Lung (tissue), 11 donors: ENCODE measurements at regions not wholly inside any gene's neighbourhood (a gene's known extent, or its start where the extent isn't known, plus 50 kb on each side); places are given as distances from the start of the nearest gene placed in this dataset.

ENCODE experiments used
- ATAC-seq: fragments of 200-7000 bp; cut with Tn5 transposase; one replicate; pipeline ENCODE4 v1.9.1; 2020; ENCODE audit warnings: moderate number of reproducible peaks; ENCODE audit not compliant: insufficient read depth, low FRiP score
- DNase-seq, 3 donors: peaks; one replicate each; pipeline ENCODE4 v3.0.0-alpha.2; 2013 to 2017
- H3K27ac ChIP-seq, 2 donors: one replicate each; pipeline ENCODE4 v1.5.1; 2013; ENCODE audit warnings: mild to moderate bottlenecking in 2 of 2, moderate library complexity in 2 of 2, control low read depth in 1 of 2, inconsistent platforms in 1 of 2, low read depth in 1 of 2, low read length in 1 of 2
- H3K27me3 ChIP-seq, 3 donors: one replicate each; pipeline ENCODE4 v1.5.1; 2013; ENCODE audit warnings: low read length in 2 of 3; ENCODE audit not compliant: control insufficient read depth in 3 of 3, insufficient read depth in 3 of 3
- H3K36me3 ChIP-seq, 4 donors: one replicate each; pipeline ENCODE4 v1.5.1; 2013; ENCODE audit warnings: low read length in 4 of 4, mild to moderate bottlenecking in 1 of 4, moderate library complexity in 1 of 4; ENCODE audit not compliant: control insufficient read depth in 4 of 4, insufficient read depth in 4 of 4
- H3K4me1 ChIP-seq, 5 donors: one replicate each; pipeline ENCODE4 v1.5.1; 2013; ENCODE audit warnings: low read length in 5 of 5, mild to moderate bottlenecking in 2 of 5, moderate library complexity in 1 of 5; ENCODE audit not compliant: control insufficient read depth in 5 of 5, insufficient read depth in 5 of 5
- H3K4me3 ChIP-seq: one replicate; pipeline ENCODE4 v1.5.1; 2013; ENCODE audit warnings: mild to moderate bottlenecking, control low read depth, moderate library complexity
- H3K9ac ChIP-seq, 2 donors: one replicate each; pipeline ENCODE4 v1.5.1; 2013; ENCODE audit warnings: low read length in 2 of 2, control low read depth in 1 of 2; ENCODE audit not compliant: insufficient read depth in 1 of 2
- H3K9me3 ChIP-seq, 4 donors: one replicate each; pipeline ENCODE4 v1.5.1; 2013; ENCODE audit warnings: low read length in 3 of 4, mild to moderate bottlenecking in 1 of 4, moderate library complexity in 1 of 4; ENCODE audit not compliant: control insufficient read depth in 4 of 4, insufficient read depth in 3 of 4
- CTCF ChIP-seq: IDR thresholded peaks from 2 replicates; pipeline ENCODE4 v1.5.1; 2012; ENCODE audit warnings: mild to moderate bottlenecking; ENCODE audit errors: control extremely low read depth, extremely low read depth
- WGBS, 2 donors: extraction: QIAGEN DNeasy Blood & Tissue Kit; methylation state at CpG; one replicate each; pipeline ENCODE4 v1.1.7; 2013; 5-methylcytosine and 5-hydroxymethylcytosine counted together
- donor health status: control.
- donor health status: control.
- donor health status: Bipolar disorder and iron deficiency.
- donor health status: healthy.
- donor health status: DM: yes; HTN: yes; CAD: no.

GRCh38 chr6:48611332-48611731 lies 500.3 kb upstream of the PTCHD4 start:
- ATAC-seq (no peak), DNase-seq (no peak)
- Histone ChIP-seq H3K9ac (no peak overlapping the region), H3K9me3 (no peaks in the 10 kb centered on the region), H3K27me3 (no peaks in the 10 kb centered on the region), H3K4me1 (peaks cover 0 to 3% (median 0%) of the 10 kb centered on the region in 5 donors), H3K27ac (no peak overlapping the region), H3K36me3 (no peaks in the 10 kb centered on the region), H3K4me3 (no peak overlapping the region)
- no peak for TF ChIP-seq CTCF
- WGBS, 2 donors = 70 to 80% methylated on average over 3 of the region's 3 CpGs

- Histone ChIP-seq H3K4me1 (peaks cover 0 to 3% (median 0%) of the 10 kb centered on the region in 5 donors), H3K27ac (no peak overlapping the region), H3K9me3 (no peaks in the 10 kb centered on the region), H3K36me3 (no peaks in the 10 kb centered on the region), H3K4me3 (no peak overlapping the region), H3K27me3 (no peaks in the 10 kb centered on the region), H3K9ac (no peak overlapping the region)
- 6 to 20% methylated on average over 1 of the region's 1 CpG for WGBS, 2 donors
- ATAC-seq = no peak
- no peak for TF ChIP-seq CTCF
- DNase-seq = no peak
These were observed 499.8 kb upstream of the PTCHD4 start for GRCh38 chr6:48610846-48611245.

- DNase-seq = no peak
- H3K4me3 ChIP-seq = no peak overlapping the region
- no peak overlapping the region for H3K27ac ChIP-seq
- H3K4me1 ChIP-seq = peaks cover 0 to 2% (median 0%) of the 10 kb centered on the region in 5 donors
- H3K9ac ChIP-seq = no peak overlapping the region
- peak; percentile 27 for ATAC-seq
- no peak for TF ChIP-seq CTCF
- H3K9me3 ChIP-seq = no peaks in the 10 kb centered on the region
- H3K36me3 ChIP-seq = no peaks in the 10 kb centered on the region
- no peaks in the 10 kb centered on the region for H3K27me3 ChIP-seq
These were observed 495.6 kb upstream of the PTCHD4 start for GRCh38 chr6:48606618-48607017.

GRCh38 chr6:48597951-48598350 lies 487.0 kb upstream of the PTCHD4 start:
- Histone ChIP-seq H3K9me3 (peaks cover 0 to 3% (median 0%) of the 10 kb centered on the region in 4 donors), H3K4me3 (no peak overlapping the region), H3K4me1 (peaks cover 0 to under 1% (median 0%) of the 10 kb centered on the region in 5 donors), H3K27me3 (no peaks in the 10 kb centered on the region), H3K9ac (no peak overlapping the region), H3K27ac (no peak overlapping the region), H3K36me3 (no peaks in the 10 kb centered on the region)
- no peak for DNase-seq
- ATAC-seq = no peak
- 74 to 78% methylated on average over 3 of the region's 3 CpGs for WGBS, 2 donors
- TF ChIP-seq CTCF = no peak
